ENCODE measurements at regions not wholly inside any gene's neighbourhood (a gene's known extent, or its start where the extent isn't known, plus 50 kb on each side); places are given as distances from the start of the nearest gene placed in this dataset.

GRCh38 chr3:5861151-5861550, 673.6 kb downstream of the EDEM1 start:
- TF ChIP-seq CTCF (IDR thresholded peaks at IDR 0.05; ENCODE audit: borderline replicate concordance, extremely low read depth, low read length, poor library complexity, severe bottlenecking) (no peak), EZH2 (IDR thresholded peaks at IDR 0.05; ENCODE audit: borderline replicate concordance, low read depth, low read length, severe bottlenecking) (no peak)

Measured in DND-41 (cell line).